DMS79 (cell line): ENCODE measurements at regions not wholly inside any gene's neighbourhood (a gene's known extent, or its start where the extent isn't known, plus 50 kb on each side); places are given as distances from the start of the nearest gene placed in this dataset.
"Not testable (repeated sequence)": the region's sequence is repeated elsewhere in the genome, so short reads cannot be mapped to it uniquely, and the experiment has no call there.

Experiments
- DNase-seq: peaks from one replicate; lab custom pipeline; 2025; lab: John Stamatoyannopoulos, UW

GRCh38 chr12:124070394-124071074 lies 97.5 kb downstream of the ZNF664 start:
- not testable (repeated sequence) for DNase-seq

- DNase-seq, result no peak
Measured at GRCh38 chr12:124071075-124071443, 98.0 kb downstream of the ZNF664 start.

- DNase-seq, result no peak
Measured at GRCh38 chr12:124073356-124074035, 100.5 kb downstream of the ZNF664 start.

GRCh38 chr12:124075841-124076240 lies 102.8 kb downstream of the ZNF664 start:
- no peak for DNase-seq

GRCh38 chr12:124077701-124078100 lies 104.7 kb downstream of the ZNF664 start:
- no peak for DNase-seq

GRCh38 chr12:124078800-124079199 lies 105.8 kb downstream of the ZNF664 start:
- no peak for DNase-seq

- no peak for DNase-seq
Measured at GRCh38 chr12:124080649-124081048, 107.6 kb downstream of the ZNF664 start.

- DNase-seq, result no peak
Measured at GRCh38 chr12:124082012-124082411, 109.0 kb downstream of the ZNF664 start.

GRCh38 chr12:124082687-124083086 lies 109.7 kb downstream of the ZNF664 start:
- no peak for DNase-seq

- DNase-seq, result no peak
Measured at GRCh38 chr12:124083708-124084107, 110.7 kb downstream of the ZNF664 start.

GRCh38 chr12:124085419-124086296 lies 112.6 kb downstream of the ZNF664 start:
- DNase-seq, result no peak

- no peak for DNase-seq
Measured at GRCh38 chr12:124086299-124086898, 113.4 kb downstream of the ZNF664 start.

- no peak for DNase-seq
Measured at GRCh38 chr12:124087266-124088051, 114.4 kb downstream of the ZNF664 start.

GRCh38 chr12:124088217-124088907 lies 115.3 kb downstream of the ZNF664 start:
- no peak for DNase-seq

GRCh38 chr12:124089181-124089914 lies 116.3 kb downstream of the ZNF664 start:
- DNase-seq, result not testable (repeated sequence)

GRCh38 chr12:124091835-124092234 lies 118.8 kb downstream of the ZNF664 start:
- DNase-seq, result no peak

- not testable (repeated sequence) for DNase-seq
Measured at GRCh38 chr12:124092532-124092931, 119.5 kb downstream of the ZNF664 start.

- no peak for DNase-seq
Measured at GRCh38 chr12:124093297-124093696, 120.3 kb downstream of the ZNF664 start.

- DNase-seq, result no peak
Measured at GRCh38 chr12:124094188-124094587, 121.2 kb downstream of the ZNF664 start.

GRCh38 chr12:124094733-124095132 lies 121.7 kb downstream of the ZNF664 start:
- no peak for DNase-seq
